ENCODE measurements at regions not wholly inside any gene's neighbourhood (a gene's known extent, or its start where the extent isn't known, plus 50 kb on each side); places are given as distances from the start of the nearest gene placed in this dataset.

GRCh38 chr9:79154806-79155205, 417.0 kb upstream of the TLE4 start:
- no peaks in the 10 kb centered on the region for H3K27me3 ChIP-seq (ENCODE audit: control insufficient read depth in 3 of 3, insufficient read depth in 3 of 3, low read length in 3 of 3)
- H3K27ac ChIP-seq (ENCODE audit: low read depth in 1 of 3, low read length in 2 of 3) = no peak overlapping the region
- H3K9me3 ChIP-seq (ENCODE audit: control insufficient read depth in 2 of 2, insufficient read depth in 1 of 2, low read depth in 1 of 2, low read length in 1 of 2) = peaks cover 0 to 2% of the 10 kb centered on the region in 2 donors
- H3K36me3 ChIP-seq (ENCODE audit: control insufficient read depth in 3 of 3, insufficient read depth in 2 of 3, low read depth in 1 of 3, low read length in 3 of 3) = no peaks in the 10 kb centered on the region
- FAIRE-seq (no peak), DNase-seq (no peak)
- 42 to 53% (median 42%) methylated on average over 2 of the region's 2 CpGs for WGBS, 3 donors
- no peak overlapping the region for H3K4me3 ChIP-seq (ENCODE audit: low read depth in 1 of 3, low read length in 3 of 3)
- no peaks in the 10 kb centered on the region for H3K4me1 ChIP-seq (ENCODE audit: control insufficient read depth in 3 of 3, insufficient read depth in 2 of 3, low read depth in 1 of 3, low read length in 2 of 3)

- no peaks in the 10 kb centered on the region for H3K27me3 ChIP-seq (ENCODE audit: control insufficient read depth in 3 of 3, insufficient read depth in 3 of 3, low read length in 3 of 3)
- no peaks in the 10 kb centered on the region for H3K4me1 ChIP-seq (ENCODE audit: control insufficient read depth in 3 of 3, insufficient read depth in 2 of 3, low read depth in 1 of 3, low read length in 2 of 3)
- FAIRE-seq (no peak), DNase-seq (no peak)
- WGBS, 3 donors = 13 to 60% (median 29%) methylated on average over 1 of the region's 1 CpG
- H3K36me3 ChIP-seq (ENCODE audit: control insufficient read depth in 3 of 3, insufficient read depth in 2 of 3, low read depth in 1 of 3, low read length in 3 of 3) = no peaks in the 10 kb centered on the region
- peaks cover 0 to 2% of the 10 kb centered on the region in 2 donors for H3K9me3 ChIP-seq (ENCODE audit: control insufficient read depth in 2 of 2, insufficient read depth in 1 of 2, low read depth in 1 of 2, low read length in 1 of 2)
- no peak overlapping the region for H3K27ac ChIP-seq (ENCODE audit: low read depth in 1 of 3, low read length in 2 of 3)
- no peak overlapping the region for H3K4me3 ChIP-seq (ENCODE audit: low read depth in 1 of 3, low read length in 3 of 3)
Measured at GRCh38 chr9:79155308-79155707, 416.5 kb upstream of the TLE4 start.

GRCh38 chr9:79163544-79163943, 408.2 kb upstream of the TLE4 start:
- WGBS, 3 donors = 66 to 83% (median 72%) methylated on average over 2 of the region's 2 CpGs
- no peaks in the 10 kb centered on the region for H3K9me3 ChIP-seq (ENCODE audit: control insufficient read depth in 2 of 2, insufficient read depth in 1 of 2, low read depth in 1 of 2, low read length in 1 of 2)
- no peak overlapping the region for H3K4me3 ChIP-seq (ENCODE audit: low read depth in 1 of 3, low read length in 3 of 3)
- no peak overlapping the region for H3K27ac ChIP-seq (ENCODE audit: low read depth in 1 of 3, low read length in 2 of 3)
- H3K4me1 ChIP-seq (ENCODE audit: control insufficient read depth in 3 of 3, insufficient read depth in 2 of 3, low read depth in 1 of 3, low read length in 2 of 3) = no peaks in the 10 kb centered on the region
- no peak for DNase-seq
- no peak for FAIRE-seq
- no peaks in the 10 kb centered on the region for H3K36me3 ChIP-seq (ENCODE audit: control insufficient read depth in 3 of 3, insufficient read depth in 2 of 3, low read depth in 1 of 3, low read length in 3 of 3)
- H3K27me3 ChIP-seq (ENCODE audit: control insufficient read depth in 3 of 3, insufficient read depth in 3 of 3, low read length in 3 of 3) = no peaks in the 10 kb centered on the region

- Histone ChIP-seq H3K9me3 (ENCODE audit: control insufficient read depth in 2 of 2, insufficient read depth in 1 of 2, low read depth in 1 of 2, low read length in 1 of 2) (no peaks in the 10 kb centered on the region), H3K36me3 (ENCODE audit: control insufficient read depth in 3 of 3, insufficient read depth in 2 of 3, low read depth in 1 of 3, low read length in 3 of 3) (no peaks in the 10 kb centered on the region), H3K4me3 (ENCODE audit: low read depth in 1 of 3, low read length in 3 of 3) (no peak overlapping the region), H3K27me3 (ENCODE audit: control insufficient read depth in 3 of 3, insufficient read depth in 3 of 3, low read length in 3 of 3) (no peaks in the 10 kb centered on the region), H3K27ac (ENCODE audit: low read depth in 1 of 3, low read length in 2 of 3) (no peak overlapping the region), H3K4me1 (ENCODE audit: control insufficient read depth in 3 of 3, insufficient read depth in 2 of 3, low read depth in 1 of 3, low read length in 2 of 3) (no peaks in the 10 kb centered on the region)
- FAIRE-seq = no peak
- 59 to 80% (median 60%) methylated on average over 4 of the region's 4 CpGs for WGBS, 3 donors
- no peak for DNase-seq
Measured at GRCh38 chr9:79164406-79164805, 407.4 kb upstream of the TLE4 start.

GRCh38 chr9:79165020-79165780, 406.6 kb upstream of the TLE4 start:
- Histone ChIP-seq H3K9me3 (ENCODE audit: control insufficient read depth in 2 of 2, insufficient read depth in 1 of 2, low read depth in 1 of 2, low read length in 1 of 2) (no peaks in the 10 kb centered on the region), H3K4me1 (ENCODE audit: control insufficient read depth in 3 of 3, insufficient read depth in 2 of 3, low read depth in 1 of 3, low read length in 2 of 3) (no peaks in the 10 kb centered on the region), H3K36me3 (ENCODE audit: control insufficient read depth in 3 of 3, insufficient read depth in 2 of 3, low read depth in 1 of 3, low read length in 3 of 3) (no peaks in the 10 kb centered on the region), H3K4me3 (ENCODE audit: low read depth in 1 of 3, low read length in 3 of 3) (no peak overlapping the region), H3K27ac (ENCODE audit: low read depth in 1 of 3, low read length in 2 of 3) (no peak overlapping the region), H3K27me3 (ENCODE audit: control insufficient read depth in 3 of 3, insufficient read depth in 3 of 3, low read length in 3 of 3) (no peaks in the 10 kb centered on the region)
- FAIRE-seq (no peak), DNase-seq (no peak)
- WGBS, 3 donors = 55 to 67% (median 67%) methylated on average over 5 of the region's 5 CpGs

GRCh38 chr9:79166005-79166404, 405.8 kb upstream of the TLE4 start:
- FAIRE-seq (no peak), DNase-seq (no peak)
- H3K27ac ChIP-seq (ENCODE audit: low read depth in 1 of 3, low read length in 2 of 3) = no peak overlapping the region
- H3K4me3 ChIP-seq (ENCODE audit: low read depth in 1 of 3, low read length in 3 of 3) = no peak overlapping the region
- 16 to 34% (median 27%) methylated on average over 3 of the region's 3 CpGs for WGBS, 3 donors
- no peaks in the 10 kb centered on the region for H3K4me1 ChIP-seq (ENCODE audit: control insufficient read depth in 3 of 3, insufficient read depth in 2 of 3, low read depth in 1 of 3, low read length in 2 of 3)
- no peaks in the 10 kb centered on the region for H3K9me3 ChIP-seq (ENCODE audit: control insufficient read depth in 2 of 2, insufficient read depth in 1 of 2, low read depth in 1 of 2, low read length in 1 of 2)
- H3K36me3 ChIP-seq (ENCODE audit: control insufficient read depth in 3 of 3, insufficient read depth in 2 of 3, low read depth in 1 of 3, low read length in 3 of 3) = no peaks in the 10 kb centered on the region
- no peaks in the 10 kb centered on the region for H3K27me3 ChIP-seq (ENCODE audit: control insufficient read depth in 3 of 3, insufficient read depth in 3 of 3, low read length in 3 of 3)

GRCh38 chr9:79170643-79171042, 401.1 kb upstream of the TLE4 start:
- 91 to 92% (median 92%) methylated on average over 1 of the region's 1 CpG for WGBS, 3 donors
- H3K4me1 ChIP-seq (ENCODE audit: control insufficient read depth in 3 of 3, insufficient read depth in 2 of 3, low read depth in 1 of 3, low read length in 2 of 3) = no peaks in the 10 kb centered on the region
- H3K27ac ChIP-seq (ENCODE audit: low read depth in 1 of 3, low read length in 2 of 3) = no peak overlapping the region
- no peak for FAIRE-seq
- H3K4me3 ChIP-seq (ENCODE audit: low read depth in 1 of 3, low read length in 3 of 3) = no peak overlapping the region
- H3K9me3 ChIP-seq (ENCODE audit: control insufficient read depth in 2 of 2, insufficient read depth in 1 of 2, low read depth in 1 of 2, low read length in 1 of 2) = no peaks in the 10 kb centered on the region
- no peaks in the 10 kb centered on the region for H3K27me3 ChIP-seq (ENCODE audit: control insufficient read depth in 3 of 3, insufficient read depth in 3 of 3, low read length in 3 of 3)
- H3K36me3 ChIP-seq (ENCODE audit: control insufficient read depth in 3 of 3, insufficient read depth in 2 of 3, low read depth in 1 of 3, low read length in 3 of 3) = no peaks in the 10 kb centered on the region
- DNase-seq = no peak

- H3K4me1 ChIP-seq (ENCODE audit: control insufficient read depth in 3 of 3, insufficient read depth in 2 of 3, low read depth in 1 of 3, low read length in 2 of 3) = no peaks in the 10 kb centered on the region
- H3K4me3 ChIP-seq (ENCODE audit: low read depth in 1 of 3, low read length in 3 of 3) = no peak overlapping the region
- no peaks in the 10 kb centered on the region for H3K9me3 ChIP-seq (ENCODE audit: control insufficient read depth in 2 of 2, insufficient read depth in 1 of 2, low read depth in 1 of 2, low read length in 1 of 2)
- H3K36me3 ChIP-seq (ENCODE audit: control insufficient read depth in 3 of 3, insufficient read depth in 2 of 3, low read depth in 1 of 3, low read length in 3 of 3) = no peaks in the 10 kb centered on the region
- H3K27ac ChIP-seq (ENCODE audit: low read depth in 1 of 3, low read length in 2 of 3) = no peak overlapping the region
- H3K27me3 ChIP-seq (ENCODE audit: control insufficient read depth in 3 of 3, insufficient read depth in 3 of 3, low read length in 3 of 3) = no peaks in the 10 kb centered on the region
- no peak for DNase-seq
- FAIRE-seq = no peak
- WGBS, 3 donors = 63 to 67% (median 64%) methylated on average over 3 of the region's 3 CpGs
Measured at GRCh38 chr9:79173932-79174331, 397.8 kb upstream of the TLE4 start.

Measured in small intestine (tissue), 7 donors.